ENCODE measurements at regions not wholly inside any gene's neighbourhood (a gene's known extent, or its start where the extent isn't known, plus 50 kb on each side); places are given as distances from the start of the nearest gene placed in this dataset.

- Histone ChIP-seq H3K18ac (ENCODE audit: low read length) (peak overlapping the region; percentile 45), H3K4me1 (ENCODE audit: control insufficient read depth in 2 of 2, insufficient read depth in 1 of 2, low read depth in 1 of 2, low read length in 2 of 2) (no peaks in the 10 kb centered on the region), H4K8ac (ENCODE audit: low read depth, low read length) (no peak overlapping the region), H4K91ac (ENCODE audit: low read depth, low read length, poor library complexity) (no peak overlapping the region), H3K4me2 (ENCODE audit: insufficient read depth, low read length, poor library complexity, severe bottlenecking) (no peak overlapping the region), H3K27me3 (ENCODE audit: control insufficient read depth in 3 of 3, insufficient read depth in 3 of 3, low read depth in 1 of 3, low read length in 3 of 3) (no peaks in the 10 kb centered on the region), H3K4me3 (ENCODE audit: low read length in 2 of 2) (no peak overlapping the region), H3K23ac (ENCODE audit: low read depth, low read length, poor library complexity) (no peak overlapping the region), H3K9ac (ENCODE audit: low read depth, low read length, poor library complexity) (no peak overlapping the region), H3K36me3 (replicated peaks in 1 of 2; ENCODE audit: control insufficient read depth in 2 of 2, insufficient read depth in 2 of 2, low read length in 2 of 2) (no peaks in the 10 kb centered on the region), H3K9me3 (replicated peaks in 1 of 2; ENCODE audit: control insufficient read depth in 2 of 2, insufficient read depth in 1 of 2, low read depth in 1 of 2, low read length in 2 of 2) (no peaks in the 10 kb centered on the region), H2BK15ac (ENCODE audit: low read length) (no peak overlapping the region), H2BK12ac (ENCODE audit: low read length) (no peak overlapping the region), H3K27ac (replicated peaks; ENCODE audit: low read length) (no peak overlapping the region), H2BK120ac (ENCODE audit: low read depth, low read length) (no peak overlapping the region), H3K14ac (ENCODE audit: low read length) (no peak overlapping the region), H2AFZ (ENCODE audit: low read length) (no peak overlapping the region), H2BK5ac (ENCODE audit: low read length) (no peak overlapping the region), H3K79me1 (ENCODE audit: low read depth, low read length) (peaks cover 1% of the 10 kb centered on the region), H3K4ac (ENCODE audit: low read length) (no peak overlapping the region), H2AK5ac (ENCODE audit: low read depth, low read length) (no peak overlapping the region)
- WGBS, 2 donors (ENCODE audit: extremely low coverage in 2 of 2, insufficient read length in 2 of 2, insufficient replicate concordance in 1 of 2) = no CpG with 5 or more reads among the region's 3 CpGs
- no peak for DNase-seq (ENCODE audit: low spot score)
Measured at GRCh38 chr19:20321139-20321763, 154.2 kb downstream of the ZNF486 start.

- H4K91ac ChIP-seq (ENCODE audit: low read depth, low read length, poor library complexity) = no peak overlapping the region
- no peak overlapping the region for H3K4ac ChIP-seq (ENCODE audit: low read length)
- no peaks in the 10 kb centered on the region for H3K27me3 ChIP-seq (ENCODE audit: control insufficient read depth in 3 of 3, insufficient read depth in 3 of 3, low read depth in 1 of 3, low read length in 3 of 3)
- H3K79me1 ChIP-seq (ENCODE audit: low read depth, low read length) = peaks cover 1% of the 10 kb centered on the region
- H3K36me3 ChIP-seq (replicated peaks in 1 of 2; ENCODE audit: control insufficient read depth in 2 of 2, insufficient read depth in 2 of 2, low read length in 2 of 2) = no peaks in the 10 kb centered on the region
- no peak overlapping the region for H3K9ac ChIP-seq (ENCODE audit: low read depth, low read length, poor library complexity)
- H2AFZ ChIP-seq (ENCODE audit: low read length) = no peak overlapping the region
- H2BK120ac ChIP-seq (ENCODE audit: low read depth, low read length) = no peak overlapping the region
- H4K8ac ChIP-seq (ENCODE audit: low read depth, low read length) = no peak overlapping the region
- no peak overlapping the region for H2BK12ac ChIP-seq (ENCODE audit: low read length)
- no peak overlapping the region for H3K23ac ChIP-seq (ENCODE audit: low read depth, low read length, poor library complexity)
- H3K14ac ChIP-seq (ENCODE audit: low read length) = no peak overlapping the region
- H2BK15ac ChIP-seq (ENCODE audit: low read length) = no peak overlapping the region
- DNase-seq (ENCODE audit: low spot score) = no peak
- no peak overlapping the region for H3K18ac ChIP-seq (ENCODE audit: low read length)
- no peak overlapping the region for H3K4me3 ChIP-seq (ENCODE audit: low read length in 2 of 2)
- H3K4me1 ChIP-seq (ENCODE audit: control insufficient read depth in 2 of 2, insufficient read depth in 1 of 2, low read depth in 1 of 2, low read length in 2 of 2) = no peaks in the 10 kb centered on the region
- H3K9me3 ChIP-seq (replicated peaks in 1 of 2; ENCODE audit: control insufficient read depth in 2 of 2, insufficient read depth in 1 of 2, low read depth in 1 of 2, low read length in 2 of 2) = no peaks in the 10 kb centered on the region
- H2BK5ac ChIP-seq (ENCODE audit: low read length) = no peak overlapping the region
- WGBS, 2 donors (ENCODE audit: extremely low coverage in 2 of 2, insufficient read length in 2 of 2, insufficient replicate concordance in 1 of 2) = no CpG with 5 or more reads among the region's 1 CpG
- H3K4me2 ChIP-seq (ENCODE audit: insufficient read depth, low read length, poor library complexity, severe bottlenecking) = no peak overlapping the region
- no peak overlapping the region for H3K27ac ChIP-seq (replicated peaks; ENCODE audit: low read length)
- no peak overlapping the region for H2AK5ac ChIP-seq (ENCODE audit: low read depth, low read length)
Measured at GRCh38 chr19:20320191-20320590, 153.2 kb downstream of the ZNF486 start.

GRCh38 chr19:20318616-20319015 is 151.6 kb downstream of the ZNF486 start:
- no peak for DNase-seq (ENCODE audit: low spot score)
- Histone ChIP-seq H3K79me1 (ENCODE audit: low read depth, low read length) (peaks cover 1% of the 10 kb centered on the region), H4K91ac (ENCODE audit: low read depth, low read length, poor library complexity) (no peak overlapping the region), H2BK12ac (ENCODE audit: low read length) (no peak overlapping the region), H3K23ac (ENCODE audit: low read depth, low read length, poor library complexity) (no peak overlapping the region), H3K4ac (ENCODE audit: low read length) (no peak overlapping the region), H3K4me1 (ENCODE audit: control insufficient read depth in 2 of 2, insufficient read depth in 1 of 2, low read depth in 1 of 2, low read length in 2 of 2) (no peaks in the 10 kb centered on the region), H3K4me3 (ENCODE audit: low read length in 2 of 2) (no peak overlapping the region), H3K27me3 (ENCODE audit: control insufficient read depth in 3 of 3, insufficient read depth in 3 of 3, low read depth in 1 of 3, low read length in 3 of 3) (no peaks in the 10 kb centered on the region), H3K9ac (ENCODE audit: low read depth, low read length, poor library complexity) (no peak overlapping the region), H3K14ac (ENCODE audit: low read length) (no peak overlapping the region), H2AFZ (ENCODE audit: low read length) (no peak overlapping the region), H2AK5ac (ENCODE audit: low read depth, low read length) (no peak overlapping the region), H3K18ac (ENCODE audit: low read length) (no peak overlapping the region), H3K4me2 (ENCODE audit: insufficient read depth, low read length, poor library complexity, severe bottlenecking) (no peak overlapping the region), H3K36me3 (replicated peaks in 1 of 2; ENCODE audit: control insufficient read depth in 2 of 2, insufficient read depth in 2 of 2, low read length in 2 of 2) (no peaks in the 10 kb centered on the region), H3K9me3 (replicated peaks in 1 of 2; ENCODE audit: control insufficient read depth in 2 of 2, insufficient read depth in 1 of 2, low read depth in 1 of 2, low read length in 2 of 2) (no peaks in the 10 kb centered on the region), H2BK5ac (ENCODE audit: low read length) (no peak overlapping the region), H4K8ac (ENCODE audit: low read depth, low read length) (no peak overlapping the region), H3K27ac (replicated peaks; ENCODE audit: low read length) (no peak overlapping the region), H2BK15ac (ENCODE audit: low read length) (no peak overlapping the region), H2BK120ac (ENCODE audit: low read depth, low read length) (no peak overlapping the region)
- WGBS, 2 donors (ENCODE audit: extremely low coverage in 2 of 2, insufficient read length in 2 of 2, insufficient replicate concordance in 1 of 2) = no CpG with 5 or more reads among the region's 3 CpGs

GRCh38 chr19:20315543-20315942 is 148.5 kb downstream of the ZNF486 start:
- no CpG with 5 or more reads among the region's 6 CpGs for WGBS, 2 donors (ENCODE audit: extremely low coverage in 2 of 2, insufficient read length in 2 of 2, insufficient replicate concordance in 1 of 2)
- H2BK12ac ChIP-seq (ENCODE audit: low read length) = no peak overlapping the region

More at GRCh38 chr19:20315543-20315942, 148.5 kb downstream of the ZNF486 start:
- no peak overlapping the region for H3K4me3 ChIP-seq (ENCODE audit: low read length in 2 of 2)
- H2BK5ac ChIP-seq (ENCODE audit: low read length) = no peak overlapping the region
- H3K14ac ChIP-seq (ENCODE audit: low read length) = no peak overlapping the region
- no peak overlapping the region for H2BK120ac ChIP-seq (ENCODE audit: low read depth, low read length)
- no peaks in the 10 kb centered on the region for H3K36me3 ChIP-seq (replicated peaks in 1 of 2; ENCODE audit: control insufficient read depth in 2 of 2, insufficient read depth in 2 of 2, low read length in 2 of 2)
- peaks cover 1% of the 10 kb centered on the region for H3K79me1 ChIP-seq (ENCODE audit: low read depth, low read length)
- H3K4ac ChIP-seq (ENCODE audit: low read length) = no peak overlapping the region
- H3K9me3 ChIP-seq (replicated peaks in 1 of 2; ENCODE audit: control insufficient read depth in 2 of 2, insufficient read depth in 1 of 2, low read depth in 1 of 2, low read length in 2 of 2) = no peaks in the 10 kb centered on the region
- no peak overlapping the region for H3K9ac ChIP-seq (ENCODE audit: low read depth, low read length, poor library complexity)
- H4K8ac ChIP-seq (ENCODE audit: low read depth, low read length) = no peak overlapping the region
- no peaks in the 10 kb centered on the region for H3K27me3 ChIP-seq (ENCODE audit: control insufficient read depth in 3 of 3, insufficient read depth in 3 of 3, low read depth in 1 of 3, low read length in 3 of 3)
- H4K91ac ChIP-seq (ENCODE audit: low read depth, low read length, poor library complexity) = no peak overlapping the region
- no peak overlapping the region for H3K27ac ChIP-seq (replicated peaks; ENCODE audit: low read length)
- H2BK15ac ChIP-seq (ENCODE audit: low read length) = no peak overlapping the region
- no peak overlapping the region for H3K23ac ChIP-seq (ENCODE audit: low read depth, low read length, poor library complexity)
- DNase-seq (ENCODE audit: low spot score) = no peak
- H3K4me1 ChIP-seq (ENCODE audit: control insufficient read depth in 2 of 2, insufficient read depth in 1 of 2, low read depth in 1 of 2, low read length in 2 of 2) = no peaks in the 10 kb centered on the region
- no peak overlapping the region for H3K4me2 ChIP-seq (ENCODE audit: insufficient read depth, low read length, poor library complexity, severe bottlenecking)
- H2AFZ ChIP-seq (ENCODE audit: low read length) = no peak overlapping the region
- H2AK5ac ChIP-seq (ENCODE audit: low read depth, low read length) = no peak overlapping the region
- H3K18ac ChIP-seq (ENCODE audit: low read length) = no peak overlapping the region

Data from neuronal stem cell (in vitro differentiated cells).